Nephron progenitor cell (in vitro differentiated cells): ENCODE measurements at regions not wholly inside any gene's neighbourhood (a gene's known extent, or its start where the extent isn't known, plus 50 kb on each side); places are given as distances from the start of the nearest gene placed in this dataset.

Experiments
- DNase-seq: peaks from one replicate; pipeline ENCODE4 v3.0.0; 2021
- H3K27ac Mint-ChIP-seq: 2 replicates; pipeline ENCODE4 v1.8.0; 2021; ENCODE audit warnings: mild to moderate bottlenecking, moderate library complexity, mixed read lengths
- H3K27me3 Mint-ChIP-seq: 2 replicates; pipeline ENCODE4 v1.8.0; 2021; ENCODE audit warnings: mild to moderate bottlenecking, low read depth, mixed read lengths; ENCODE audit not compliant: poor library complexity
- H3K36me3 Mint-ChIP-seq: 2 replicates; pipeline ENCODE4 v1.8.0; 2021; ENCODE audit warnings: low read depth, mixed read lengths
- H3K4me1 Mint-ChIP-seq: 2 replicates; pipeline ENCODE4 v1.8.0; 2021; ENCODE audit warnings: mixed read lengths
- H3K4me3 Mint-ChIP-seq: 2 replicates; pipeline ENCODE4 v1.8.0; 2021; ENCODE audit warnings: mild to moderate bottlenecking, moderate library complexity, mixed read lengths
- H3K9me3 Mint-ChIP-seq: 2 replicates; pipeline ENCODE4 v1.8.0; 2021; ENCODE audit warnings: mild to moderate bottlenecking, moderate library complexity, mixed read lengths
- CTCF ChIP-seq: fragments of 200-600 bp; sonication (generic); IDR thresholded peaks from 2 replicates; pipeline ENCODE4 v1.5.0; 2021; ENCODE audit warnings: antibody characterized with exemption

- Mint-ChIP-seq H3K9me3 (peaks cover 8% of the 10 kb centered on the region), H3K36me3 (no peaks in the 10 kb centered on the region), H3K4me3 (no peak overlapping the region), H3K4me1 (no peaks in the 10 kb centered on the region), H3K27me3 (peaks cover 3% of the 10 kb centered on the region), H3K27ac (no peak overlapping the region)
- no peak for DNase-seq
- no peak for TF ChIP-seq CTCF
These were observed 508.6 kb downstream of the TAF11L14 start for GRCh38 chr5:18142831-18143230.

GRCh38 chr5:18152671-18153070, 518.4 kb downstream of the TAF11L14 start:
- Mint-ChIP-seq H3K36me3 (no peaks in the 10 kb centered on the region), H3K27me3 (no peaks in the 10 kb centered on the region), H3K4me1 (no peaks in the 10 kb centered on the region), H3K9me3 (no peaks in the 10 kb centered on the region), H3K27ac (no peak overlapping the region), H3K4me3 (no peak overlapping the region)
- no peak for TF ChIP-seq CTCF
- no peak for DNase-seq

GRCh38 chr5:18158166-18158565, 523.9 kb downstream of the TAF11L14 start:
- no peak for TF ChIP-seq CTCF
- Mint-ChIP-seq H3K27ac (no peak overlapping the region), H3K27me3 (no peaks in the 10 kb centered on the region), H3K9me3 (peaks cover 8% of the 10 kb centered on the region), H3K36me3 (no peaks in the 10 kb centered on the region), H3K4me3 (no peak overlapping the region), H3K4me1 (no peaks in the 10 kb centered on the region)
- DNase-seq = no peak

GRCh38 chr5:18159331-18159730, 525.1 kb downstream of the TAF11L14 start:
- no peak for TF ChIP-seq CTCF
- no peak overlapping the region for H3K27ac Mint-ChIP-seq
- no peak overlapping the region for H3K4me3 Mint-ChIP-seq
- H3K36me3 Mint-ChIP-seq = no peaks in the 10 kb centered on the region
- H3K9me3 Mint-ChIP-seq = peaks cover 12% of the 10 kb centered on the region
- no peaks in the 10 kb centered on the region for H3K27me3 Mint-ChIP-seq
- H3K4me1 Mint-ChIP-seq = no peaks in the 10 kb centered on the region
- DNase-seq = no peak

GRCh38 chr5:18171684-18172083, 537.4 kb downstream of the TAF11L14 start:
- TF ChIP-seq CTCF = no peak
- Mint-ChIP-seq H3K4me1 (no peaks in the 10 kb centered on the region), H3K9me3 (peaks cover 5% of the 10 kb centered on the region), H3K4me3 (no peak overlapping the region), H3K27me3 (peaks cover 4% of the 10 kb centered on the region), H3K36me3 (no peaks in the 10 kb centered on the region), H3K27ac (no peak overlapping the region)
- DNase-seq = no peak

GRCh38 chr5:18179579-18179978, 545.3 kb downstream of the TAF11L14 start:
- TF ChIP-seq CTCF = no peak
- no peaks in the 10 kb centered on the region for H3K36me3 Mint-ChIP-seq

More at GRCh38 chr5:18179579-18179978, 545.3 kb downstream of the TAF11L14 start:
- Mint-ChIP-seq H3K27me3 (no peaks in the 10 kb centered on the region), H3K4me3 (no peak overlapping the region), H3K4me1 (no peaks in the 10 kb centered on the region), H3K9me3 (peaks cover 7% of the 10 kb centered on the region), H3K27ac (no peak overlapping the region)
- DNase-seq = no peak
